Neuronal stem cell (in vitro differentiated cells): ENCODE measurements at regions not wholly inside any gene's neighbourhood (a gene's known extent, or its start where the extent isn't known, plus 50 kb on each side); places are given as distances from the start of the nearest gene placed in this dataset.
A peak's percentile ranks its signal among the peaks of the same experiment; 100 is the strongest.

ENCODE experiments used
- DNase-seq: peaks from one replicate; pipeline ENCODE4 v3.0.0-alpha.2; 2013; ENCODE audit warnings: low spot score
- H2AFZ ChIP-seq: one replicate; pipeline ENCODE4 v1.6.1; 2013; ENCODE audit warnings: mild to moderate bottlenecking, low read length, inconsistent platforms
- H2AK5ac ChIP-seq: 2 replicates; pipeline ENCODE4 v1.6.1; 2013; ENCODE audit warnings: low read depth, mild to moderate bottlenecking, inconsistent platforms, low read length, moderate library complexity, mixed read lengths
- H2BK120ac ChIP-seq: 2 replicates; pipeline ENCODE4 v1.6.1; 2013; ENCODE audit warnings: low read depth, mild to moderate bottlenecking, inconsistent platforms, low read length, moderate library complexity, mixed read lengths
- H2BK12ac ChIP-seq: one replicate; pipeline ENCODE4 v1.6.1; 2013; ENCODE audit warnings: low read length, inconsistent platforms
- H2BK15ac ChIP-seq: 2 replicates; pipeline ENCODE4 v1.6.1; 2013; ENCODE audit warnings: mild to moderate bottlenecking, low read length, inconsistent platforms, mixed read lengths
- H2BK5ac ChIP-seq: one replicate; pipeline ENCODE4 v1.6.1; 2013; ENCODE audit warnings: inconsistent platforms, mild to moderate bottlenecking, low read length, moderate library complexity
- H3K14ac ChIP-seq: one replicate; pipeline ENCODE4 v1.6.1; 2013; ENCODE audit warnings: low read length, inconsistent platforms
- H3K18ac ChIP-seq: 2 replicates; pipeline ENCODE4 v1.6.1; 2013; ENCODE audit warnings: low read length, inconsistent platforms
- H3K23ac ChIP-seq: 2 replicates; pipeline ENCODE4 v1.6.1; 2013; ENCODE audit warnings: low read depth, mild to moderate bottlenecking, mixed read lengths, low read length, inconsistent platforms; ENCODE audit not compliant: poor library complexity
- H3K27ac ChIP-seq: replicated peaks from 3 replicates; pipeline ENCODE4 v1.5.1; 2013; ENCODE audit warnings: low read length, inconsistent platforms
- H3K27me3 ChIP-seq, 3 experiments: 2 replicates each; pipeline ENCODE4 v1.6.1; 2013; ENCODE audit warnings: low read length in 3 of 3, mild to moderate bottlenecking in 2 of 3, inconsistent platforms in 1 of 3, low read depth in 1 of 3, mixed read lengths in 1 of 3, moderate library complexity in 1 of 3; ENCODE audit not compliant: control insufficient read depth in 3 of 3, insufficient read depth in 3 of 3
- H3K36me3 ChIP-seq, 2 donors: replicated peaks in 1 of 2; 2 replicates each; pipeline ENCODE4 v1.6.1; 2013; ENCODE audit warnings: low read length in 2 of 2; ENCODE audit not compliant: control insufficient read depth in 2 of 2, insufficient read depth in 2 of 2
- H3K4ac ChIP-seq: 2 replicates; pipeline ENCODE4 v1.6.1; 2013; ENCODE audit warnings: inconsistent platforms, mild to moderate bottlenecking, low read length, moderate library complexity
- H3K4me1 ChIP-seq, 2 donors: 1 replicate in 1 of 2; 2 replicates in 1 of 2; pipeline ENCODE4 v1.6.1; 2013; ENCODE audit warnings: low read length in 2 of 2, low read depth in 1 of 2; ENCODE audit not compliant: control insufficient read depth in 2 of 2, insufficient read depth in 1 of 2
- H3K4me2 ChIP-seq: one replicate; pipeline ENCODE4 v1.6.1; 2013; ENCODE audit warnings: mild to moderate bottlenecking, low read length, inconsistent platforms; ENCODE audit not compliant: insufficient read depth, poor library complexity, severe bottlenecking
- H3K4me3 ChIP-seq, 2 donors: 2 replicates each; pipeline ENCODE4 v1.5.1; 2013; ENCODE audit warnings: low read length in 2 of 2, mild to moderate bottlenecking in 2 of 2, inconsistent platforms in 1 of 2, moderate library complexity in 1 of 2
- H3K79me1 ChIP-seq: one replicate; pipeline ENCODE4 v1.6.1; 2013; ENCODE audit warnings: low read depth, mild to moderate bottlenecking, inconsistent platforms, low read length, moderate library complexity
- H3K9ac ChIP-seq: one replicate; pipeline ENCODE4 v1.6.1; 2013; ENCODE audit warnings: mild to moderate bottlenecking, low read depth, low read length, inconsistent platforms; ENCODE audit not compliant: poor library complexity
- H3K9me3 ChIP-seq, 2 donors: replicated peaks in 1 of 2; 2 replicates each; pipeline versions ENCODE3 to v1.6.1; 2013; ENCODE audit warnings: low read length in 2 of 2, mild to moderate bottlenecking in 2 of 2, inconsistent platforms in 1 of 2, low read depth in 1 of 2, mixed read lengths in 1 of 2, moderate library complexity in 1 of 2; ENCODE audit not compliant: control insufficient read depth in 2 of 2, insufficient read depth in 1 of 2
- H4K8ac ChIP-seq: one replicate; pipeline ENCODE4 v1.6.1; 2013; ENCODE audit warnings: low read depth, mild to moderate bottlenecking, inconsistent platforms, low read length, moderate library complexity
- H4K91ac ChIP-seq: one replicate; pipeline ENCODE4 v1.6.1; 2013; ENCODE audit warnings: low read length, low read depth, mild to moderate bottlenecking, inconsistent platforms; ENCODE audit not compliant: poor library complexity
- WGBS, 2 donors: extraction: QIAGEN DNeasy Blood & Tissue Kit; methylation state at CpG; one replicate each; pipeline ENCODE4 v1.1.7; 2013; ENCODE audit warnings: missing lambda C conversion rate in 2 of 2, mixed read lengths in 1 of 2; ENCODE audit not compliant: insufficient read length in 2 of 2, insufficient replicate concordance in 1 of 2; ENCODE audit errors: extremely low coverage in 2 of 2; 5-methylcytosine and 5-hydroxymethylcytosine counted together

GRCh38 chr16:85321509-85322271, 209.4 kb upstream of the CIBAR2 start:
- no peak overlapping the region for H3K4ac ChIP-seq
- DNase-seq: no peak

GRCh38 chr16:85323230-85323960, 211.1 kb upstream of the CIBAR2 start:
- peaks cover 7 to 21% of the 10 kb centered on the region in 2 donors for H3K4me1 ChIP-seq

More at GRCh38 chr16:85321509-85322271, 209.4 kb upstream of the CIBAR2 start:
- Histone ChIP-seq H2AK5ac (peak overlapping the region; percentile 85), H2BK5ac (peak overlapping the region; percentile 62), H3K27ac (no peak overlapping the region), H3K18ac (peak overlapping the region; percentile 82), H3K4me2 (no peak overlapping the region), H4K91ac (no peak overlapping the region), H3K9ac (peak overlapping the region; percentile 55), H3K23ac (no peak overlapping the region), H3K36me3 (no peaks in the 10 kb centered on the region), H3K4me1 (peaks cover 0 to 19% of the 10 kb centered on the region in 2 donors), H2AFZ (no peak overlapping the region), H3K27me3 (no peaks in the 10 kb centered on the region), H2BK15ac (no peak overlapping the region), H3K4me3 (no peak overlapping the region), H3K14ac (peak overlapping the region; percentile 94), H3K9me3 (no peaks in the 10 kb centered on the region), H3K79me1 (no peaks in the 10 kb centered on the region), H4K8ac (no peak overlapping the region), H2BK120ac (no peak overlapping the region), H2BK12ac (peak overlapping the region; percentile 79)
- no CpG with 5 or more reads among the region's 16 CpGs for WGBS, 2 donors

GRCh38 chr16:85323961-85324253, 211.6 kb upstream of the CIBAR2 start:
- H2AFZ ChIP-seq: no peak overlapping the region
- WGBS, 2 donors: no CpG with 5 or more reads among the region's 10 CpGs
- H2AK5ac ChIP-seq: no peak overlapping the region
- H2BK120ac ChIP-seq: no peak overlapping the region
- H3K9me3 ChIP-seq: no peaks in the 10 kb centered on the region
- no peak overlapping the region for H3K4me3 ChIP-seq
- peaks cover 0 to 4% (median 0%) of the 10 kb centered on the region in 3 experiments for H3K27me3 ChIP-seq
- no peak overlapping the region for H4K8ac ChIP-seq
- H3K4me1 ChIP-seq: peaks cover 11 to 24% of the 10 kb centered on the region in 2 donors
- H2BK12ac ChIP-seq: no peak overlapping the region
- DNase-seq: no peak
- no peak overlapping the region for H4K91ac ChIP-seq
- no peak overlapping the region for H2BK15ac ChIP-seq
- no peak overlapping the region for H3K4ac ChIP-seq
- no peak overlapping the region for H3K23ac ChIP-seq
- H2BK5ac ChIP-seq: no peak overlapping the region
- no peak overlapping the region for H3K14ac ChIP-seq
- no peak overlapping the region for H3K9ac ChIP-seq
- no peak overlapping the region for H3K18ac ChIP-seq
- H3K27ac ChIP-seq: no peak overlapping the region
- no peaks in the 10 kb centered on the region for H3K79me1 ChIP-seq
- H3K36me3 ChIP-seq: no peaks in the 10 kb centered on the region
- no peak overlapping the region for H3K4me2 ChIP-seq

More at GRCh38 chr16:85323230-85323960, 211.1 kb upstream of the CIBAR2 start:
- Histone ChIP-seq H3K36me3 (no peaks in the 10 kb centered on the region), H3K27me3 (peaks cover 0 to 4% (median 0%) of the 10 kb centered on the region in 3 experiments), H3K4me2 (no peak overlapping the region), H2BK5ac (no peak overlapping the region), H2BK12ac (no peak overlapping the region), H3K27ac (no peak overlapping the region), H3K4ac (no peak overlapping the region), H3K4me3 (no peak overlapping the region), H3K14ac (no peak overlapping the region), H3K9ac (no peak overlapping the region), H4K91ac (peak overlapping the region; percentile 44), H2AK5ac (peak overlapping the region; percentile 70), H3K23ac (no peak overlapping the region), H3K9me3 (no peaks in the 10 kb centered on the region), H2BK120ac (no peak overlapping the region), H2BK15ac (no peak overlapping the region), H2AFZ (no peak overlapping the region), H3K79me1 (no peaks in the 10 kb centered on the region), H4K8ac (no peak overlapping the region), H3K18ac (no peak overlapping the region)
- no CpG with 5 or more reads among the region's 14 CpGs for WGBS, 2 donors
- no peak for DNase-seq

- Histone ChIP-seq H3K4me2 (no peak overlapping the region), H3K27me3 (peaks cover 0 to 4% (median 0%) of the 10 kb centered on the region in 3 experiments), H3K18ac (peak overlapping the region; percentile 20), H3K4me1 (peaks cover 16 to 29% of the 10 kb centered on the region in 2 donors), H3K23ac (no peak overlapping the region), H2BK5ac (no peak overlapping the region), H3K36me3 (no peaks in the 10 kb centered on the region), H3K9ac (no peak overlapping the region), H2BK15ac (no peak overlapping the region), H3K4me3 (no peak overlapping the region), H2AFZ (no peak overlapping the region), H2BK120ac (no peak overlapping the region), H4K91ac (no peak overlapping the region), H3K14ac (no peak overlapping the region), H3K27ac (no peak overlapping the region), H4K8ac (no peak overlapping the region), H3K9me3 (no peaks in the 10 kb centered on the region), H2BK12ac (no peak overlapping the region), H3K4ac (no peak overlapping the region), H3K79me1 (no peaks in the 10 kb centered on the region), H2AK5ac (peak overlapping the region; percentile 32)
- WGBS, 2 donors: no CpG with 5 or more reads among the region's 13 CpGs
- DNase-seq: no peak
Measured at GRCh38 chr16:85324488-85324887, 212.2 kb upstream of the CIBAR2 start.
